A204.1 (cell line): ENCODE measurements at regions not wholly inside any gene's neighbourhood (a gene's known extent, or its start where the extent isn't known, plus 50 kb on each side); places are given as distances from the start of the nearest gene placed in this dataset.

Experiments
- FAIRE-seq: peaks from 2 replicates; lab custom pipeline; 2012; peaks lifted over from hg19 to GRCh38; lab: Jason Lieb, UNC

- FAIRE-seq: no peak
These were observed 131.0 kb downstream of the DMRTA2 start for GRCh38 chr1:50292276-50292675.

GRCh38 chr1:50289495-50289894 lies 133.7 kb downstream of the DMRTA2 start:
- no peak for FAIRE-seq

- FAIRE-seq: no peak
These were observed 137.2 kb downstream of the DMRTA2 start for GRCh38 chr1:50285994-50286393.

- no peak for FAIRE-seq
These were observed 143.5 kb downstream of the DMRTA2 start for GRCh38 chr1:50279622-50280330.

- no peak for FAIRE-seq
These were observed 144.3 kb downstream of the DMRTA2 start for GRCh38 chr1:50278961-50279360.

- no peak for FAIRE-seq
These were observed 144.8 kb downstream of the DMRTA2 start for GRCh38 chr1:50278410-50278809.

- no peak for FAIRE-seq
These were observed 147.7 kb downstream of the DMRTA2 start for GRCh38 chr1:50275566-50275965.

GRCh38 chr1:50272912-50273311 lies 150.3 kb downstream of the DMRTA2 start:
- FAIRE-seq: no peak

- no peak for FAIRE-seq
These were observed 151.2 kb downstream of the DMRTA2 start for GRCh38 chr1:50271968-50272578.

GRCh38 chr1:50271337-50271736 lies 151.9 kb downstream of the DMRTA2 start:
- FAIRE-seq: no peak

GRCh38 chr1:50270926-50271325 lies 152.3 kb downstream of the DMRTA2 start:
- FAIRE-seq: no peak

- no peak for FAIRE-seq
These were observed 155.2 kb downstream of the DMRTA2 start for GRCh38 chr1:50268049-50268448.

GRCh38 chr1:50266509-50266908 lies 156.7 kb downstream of the DMRTA2 start:
- FAIRE-seq: no peak

- FAIRE-seq: no peak
These were observed 157.1 kb downstream of the ELAVL4 start for GRCh38 chr1:50265790-50266314.

- no peak for FAIRE-seq
These were observed 155.9 kb downstream of the ELAVL4 start for GRCh38 chr1:50264590-50264989.

- FAIRE-seq: no peak
These were observed 153.7 kb downstream of the ELAVL4 start for GRCh38 chr1:50262436-50262835.

- FAIRE-seq: no peak
These were observed 153.2 kb downstream of the ELAVL4 start for GRCh38 chr1:50261951-50262350.

- FAIRE-seq: no peak
These were observed 149.4 kb downstream of the ELAVL4 start for GRCh38 chr1:50257940-50258685.

GRCh38 chr1:50257029-50257428 lies 148.3 kb downstream of the ELAVL4 start:
- FAIRE-seq: no peak
